T-helper 2 cell (primary cell): ENCODE measurements at regions not wholly inside any gene's neighbourhood (a gene's known extent, or its start where the extent isn't known, plus 50 kb on each side); places are given as distances from the start of the nearest gene placed in this dataset.
A peak's percentile ranks its signal among the peaks of the same experiment; 100 is the strongest.

Experiments
- DNase-seq, 5 experiments: peaks; one replicate each; pipeline versions ENCODE4 v3.0.0 to v3.0.0-alpha.2; 2012 to 2022

DNA sequence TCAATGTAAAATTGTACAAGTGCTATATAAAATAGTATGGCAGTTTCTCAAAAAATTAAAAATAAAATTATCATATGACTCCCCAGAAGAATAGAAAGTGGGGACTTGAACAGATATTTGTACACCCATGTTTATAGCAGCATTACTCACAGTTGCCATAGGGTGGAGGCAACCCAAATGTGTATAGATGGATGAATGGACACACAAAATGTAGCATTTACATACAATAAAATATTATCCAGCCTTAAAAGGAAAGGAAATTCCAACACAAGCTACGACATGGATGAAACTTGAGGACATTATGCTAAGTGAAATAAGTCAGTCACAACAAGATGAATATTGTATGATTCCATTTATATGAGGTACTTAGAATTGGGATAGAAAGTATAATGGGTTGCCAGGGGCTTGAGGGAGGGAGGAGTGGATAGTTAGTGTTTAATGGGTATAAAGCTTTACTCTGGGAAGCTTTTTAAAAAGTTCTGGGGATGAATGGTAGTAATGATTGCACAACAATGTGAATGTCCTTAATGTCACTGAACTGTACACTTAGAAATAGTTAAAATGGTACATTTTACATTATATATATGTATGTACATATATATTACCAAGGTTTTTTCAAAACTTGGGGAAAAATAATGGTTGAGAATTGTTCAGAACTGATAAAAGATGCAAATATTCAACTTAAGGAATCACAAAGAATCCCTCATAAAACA lies 53.0 kb upstream of the ADORA3 start:
- DNase-seq: peak in 1 of 5 experiments; percentile 36

DNA sequence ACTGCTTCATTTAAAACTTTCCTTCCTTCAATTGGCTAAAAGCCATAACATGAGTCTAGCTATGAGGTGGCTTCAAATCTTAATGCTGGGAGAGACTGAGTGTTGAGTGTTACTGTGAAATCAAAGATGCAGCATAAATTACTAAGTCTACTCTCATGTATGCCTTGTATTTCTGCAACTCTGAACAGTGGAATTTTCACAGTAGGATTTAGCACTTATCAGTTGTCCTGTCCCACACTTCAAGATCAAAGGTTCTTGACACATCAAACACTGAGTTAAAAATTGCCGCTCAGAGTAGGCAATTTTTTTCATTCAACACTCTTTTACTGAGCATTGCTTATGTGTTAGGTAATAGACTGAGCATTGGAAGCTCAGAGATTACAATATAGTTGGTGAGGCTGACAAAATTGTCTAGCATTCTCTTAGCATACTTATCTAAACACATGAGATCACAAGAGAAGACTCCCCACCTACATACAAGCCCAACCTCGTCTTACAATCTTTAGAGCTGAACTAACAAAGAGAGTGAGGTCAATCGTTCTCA lies 56.4 kb upstream of the ADORA3 start:
- DNase-seq: no peak

DNA sequence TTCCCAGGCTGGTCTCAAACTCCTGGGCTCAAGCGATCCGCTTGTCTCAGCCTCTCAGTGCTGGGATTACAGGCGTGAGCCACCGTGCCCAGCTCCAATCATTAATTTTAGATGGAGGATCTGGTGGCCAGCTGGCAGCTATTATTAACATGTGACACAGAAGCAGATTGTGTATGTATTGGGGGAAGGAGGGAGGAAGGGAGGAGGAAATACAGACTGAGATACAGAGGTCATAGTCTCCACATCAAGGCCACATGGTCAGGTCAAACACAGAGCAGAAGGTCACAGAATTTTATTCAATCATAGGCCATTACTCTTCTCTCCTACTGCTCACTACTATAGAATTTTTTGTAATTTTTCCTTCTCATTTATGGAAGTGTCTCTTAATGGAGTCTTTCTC lies 57.9 kb upstream of the ADORA3 start:
- no peak for DNase-seq

DNA sequence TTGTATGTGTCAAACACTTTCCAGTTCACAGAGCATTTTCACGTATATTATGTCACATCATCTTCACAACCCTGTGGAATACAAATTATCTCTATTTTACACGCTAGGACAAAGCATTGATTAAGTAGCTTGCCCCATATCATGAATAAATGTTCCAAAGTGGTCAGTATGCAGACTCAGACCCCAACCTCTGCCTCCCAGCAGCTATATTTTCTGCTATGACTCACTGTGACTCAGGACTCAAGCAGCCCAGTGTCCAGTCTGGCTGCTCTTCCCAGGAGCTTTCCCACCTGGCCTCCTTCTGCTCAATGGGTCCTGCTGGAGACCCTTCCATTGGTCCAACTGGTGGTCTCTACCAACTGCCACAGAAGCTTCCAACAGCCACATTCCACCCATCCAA lies 56.0 kb upstream of the RAP1A start:
- DNase-seq: no peak

DNA sequence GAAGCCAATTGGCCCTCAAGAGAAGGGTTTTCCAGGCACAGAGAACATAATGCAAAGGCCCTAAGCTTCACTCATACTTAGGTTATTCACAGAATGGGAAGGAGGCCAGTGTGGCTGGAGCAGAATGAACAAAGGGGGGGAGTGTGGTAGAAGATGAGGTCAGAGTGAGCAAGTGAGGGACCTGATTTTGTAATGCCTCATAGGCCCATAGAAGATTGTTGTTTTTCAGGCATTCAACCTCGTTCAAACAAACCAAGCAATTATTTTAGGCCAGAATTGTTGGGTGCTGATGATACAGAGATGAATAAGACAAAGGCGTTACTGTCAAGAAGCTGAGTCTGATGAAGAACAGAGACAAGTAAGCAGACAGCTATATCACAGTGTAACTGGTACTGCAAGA lies 54.5 kb upstream of the RAP1A start:
- no peak for DNase-seq

DNA sequence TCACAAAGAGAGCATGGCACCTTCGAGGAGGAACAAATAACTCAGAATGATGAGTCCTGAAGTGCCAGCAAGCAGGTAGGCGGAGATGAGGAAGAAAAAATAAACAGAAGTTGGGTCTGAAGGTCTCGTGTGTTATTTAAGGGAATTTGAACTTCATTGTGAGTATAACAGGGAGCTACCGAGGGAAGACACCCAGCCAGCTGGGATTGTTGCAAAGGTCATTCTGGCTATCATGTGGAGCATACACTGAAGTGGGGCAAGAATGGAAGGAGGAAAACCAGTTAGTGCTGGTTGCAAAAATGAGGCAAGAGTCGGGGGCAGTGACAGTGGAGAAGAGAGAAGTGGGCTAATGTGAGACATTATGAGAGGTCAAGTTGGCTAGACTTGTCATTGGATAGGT lies 53.6 kb upstream of the RAP1A start:
- DNase-seq: no peak

DNA sequence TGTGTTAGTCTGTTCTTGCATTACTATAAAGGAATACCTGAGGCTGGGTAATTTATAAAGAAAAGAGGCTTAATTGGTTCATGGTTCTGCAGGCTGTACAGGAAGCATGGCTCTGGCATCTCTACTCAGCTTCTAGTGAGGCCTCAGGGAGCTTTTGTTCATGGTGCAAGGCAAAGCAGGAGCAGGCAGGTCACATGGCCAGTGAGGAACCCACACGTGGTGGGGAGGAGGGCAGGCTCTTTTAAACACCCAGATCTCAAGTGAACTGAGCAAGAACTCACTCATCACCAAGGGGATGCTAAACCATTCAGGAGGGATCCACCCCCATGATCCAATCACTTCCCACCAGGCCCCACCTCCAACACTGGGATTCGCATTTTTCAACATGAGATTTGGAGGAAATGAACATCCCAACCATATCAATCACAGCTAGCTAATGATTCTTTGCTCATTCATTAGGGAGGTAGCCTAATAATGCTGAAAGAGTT lies 51.4 kb upstream of the RAP1A start:
- no peak for DNase-seq
